ENCODE measurements at regions not wholly inside any gene's neighbourhood (a gene's known extent, or its start where the extent isn't known, plus 50 kb on each side); places are given as distances from the start of the nearest gene placed in this dataset.

GRCh38 chr20:63073738-63074065 is 66.9 kb upstream of the BHLHE23 start:
- DNase-seq (ENCODE audit: low read depth in 4 of 4, low spot score in 3 of 4) = no peak

- DNase-seq (ENCODE audit: low read depth in 4 of 4, low spot score in 3 of 4) = no peak
Measured at GRCh38 chr20:63072991-63073737, 66.4 kb upstream of the BHLHE23 start.

- no peak for DNase-seq (ENCODE audit: low read depth in 4 of 4, low spot score in 3 of 4)
Measured at GRCh38 chr20:63072231-63072791, 65.5 kb upstream of the BHLHE23 start.

- no peak for DNase-seq (ENCODE audit: low read depth in 4 of 4, low spot score in 3 of 4)
Measured at GRCh38 chr20:63071541-63072181, 64.9 kb upstream of the BHLHE23 start.

GRCh38 chr20:63070771-63071540 is 64.2 kb upstream of the BHLHE23 start:
- no peak for DNase-seq (ENCODE audit: low read depth in 4 of 4, low spot score in 3 of 4)

- DNase-seq (ENCODE audit: low read depth in 4 of 4, low spot score in 3 of 4) = no peak
Measured at GRCh38 chr20:63070301-63070625, 63.5 kb upstream of the BHLHE23 start.

GRCh38 chr20:63068711-63069367 is 62.1 kb upstream of the BHLHE23 start:
- DNase-seq (ENCODE audit: low read depth in 4 of 4, low spot score in 3 of 4) = no peak

DNA sequence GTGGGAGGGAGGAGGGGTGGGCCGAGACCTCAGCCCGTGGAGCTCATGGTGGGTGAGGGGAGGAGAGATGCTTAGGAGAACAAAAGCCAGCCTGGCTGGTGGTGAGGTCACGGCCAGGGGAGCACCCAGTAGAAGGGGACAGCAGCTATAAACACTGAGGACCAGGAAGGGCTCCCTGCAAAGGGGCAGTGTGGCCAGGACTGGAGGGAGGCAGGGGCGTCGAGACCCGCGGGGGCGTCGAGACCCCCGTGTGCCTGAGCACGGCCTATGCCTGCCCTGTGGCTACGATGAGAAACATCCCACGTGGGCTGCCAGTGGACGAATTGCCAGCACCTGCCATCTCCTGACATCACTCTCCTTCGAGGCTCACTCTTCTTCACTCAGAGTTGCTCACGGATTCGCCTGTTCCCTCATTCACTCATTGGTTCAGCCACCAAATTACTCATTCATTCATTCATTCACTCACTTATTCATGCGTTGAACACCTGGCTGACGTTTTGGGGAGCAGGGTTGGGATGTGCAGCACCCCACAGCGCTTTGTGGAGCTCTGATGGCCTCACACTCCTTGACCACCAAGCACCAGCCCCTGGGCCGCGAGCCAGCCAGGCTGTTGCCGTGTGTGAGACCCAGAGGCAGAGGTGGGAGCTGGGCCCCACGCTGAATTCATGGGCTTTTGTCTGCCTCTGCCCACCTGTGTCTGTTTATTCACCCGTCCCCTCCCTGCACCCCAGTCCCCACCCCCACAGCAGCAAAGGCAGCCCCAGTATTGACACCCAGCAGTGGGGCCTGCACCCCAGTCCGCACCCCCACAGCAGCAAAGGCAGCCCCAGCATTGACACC is 61.2 kb upstream of the BHLHE23 start:
- DNase-seq (ENCODE audit: low read depth in 4 of 4, low spot score in 3 of 4) = no peak

DNA sequence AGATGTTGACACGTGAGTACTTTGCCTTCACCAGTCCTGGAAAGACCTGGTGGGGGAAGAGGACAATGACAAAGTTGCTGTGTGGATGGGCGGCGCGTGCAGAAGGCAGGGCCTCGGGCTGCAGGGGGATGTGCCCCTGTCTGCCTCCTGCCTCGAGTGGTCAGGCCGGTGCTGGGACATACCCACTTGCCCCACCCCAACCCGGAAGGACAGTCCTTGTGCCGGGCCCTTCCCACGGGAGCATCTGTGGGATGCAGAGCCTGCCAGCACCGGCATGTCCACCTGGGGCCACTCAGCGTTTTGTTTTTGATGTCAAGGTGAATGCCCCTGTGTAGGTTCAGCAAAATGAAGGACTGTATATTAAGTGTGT is 60.5 kb upstream of the BHLHE23 start:
- no peak for DNase-seq (ENCODE audit: low read depth in 4 of 4, low spot score in 3 of 4)

DNA sequence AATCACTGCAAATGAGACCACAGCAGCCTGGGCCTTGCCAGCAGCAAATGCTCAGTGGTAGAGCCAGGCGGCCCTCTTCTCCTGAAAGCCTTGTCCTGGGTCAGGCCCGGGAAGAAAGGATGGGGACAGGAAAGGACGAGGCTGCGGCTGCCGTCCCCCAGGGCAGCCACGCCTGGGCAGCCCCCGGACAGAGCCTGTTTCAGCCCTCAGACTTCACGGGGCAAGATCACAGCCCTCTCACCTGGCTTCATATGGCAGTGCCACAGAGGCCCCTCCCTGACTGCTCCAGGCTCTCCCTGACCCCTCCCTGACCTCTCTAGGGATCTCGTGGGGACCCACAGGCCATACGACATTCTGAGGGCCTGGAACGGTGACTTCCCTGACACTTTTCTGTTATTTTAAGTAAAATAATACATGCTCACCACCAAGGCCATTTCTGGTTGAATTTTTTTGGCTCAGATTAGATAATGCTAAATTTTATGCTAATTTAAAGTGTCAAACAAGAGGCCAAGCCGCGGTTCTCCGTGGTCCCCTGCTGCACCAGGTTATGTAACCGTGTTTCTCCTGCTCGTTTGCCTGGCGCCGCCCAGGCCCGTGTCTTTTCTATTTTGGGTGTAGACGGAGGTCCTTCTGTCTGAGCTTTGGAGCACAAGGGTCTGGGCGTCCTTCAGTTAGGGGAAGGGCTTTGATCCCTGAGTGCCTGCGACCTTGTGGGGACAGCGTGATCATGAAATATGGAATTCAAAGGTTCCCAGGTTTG is 59.9 kb upstream of the BHLHE23 start:
- DNase-seq (ENCODE audit: low read depth in 4 of 4, low spot score in 3 of 4) = no peak

GRCh38 chr20:63065911-63066310 is 59.1 kb upstream of the BHLHE23 start:
- DNase-seq (ENCODE audit: low read depth in 4 of 4, low spot score in 3 of 4) = no peak

DNA sequence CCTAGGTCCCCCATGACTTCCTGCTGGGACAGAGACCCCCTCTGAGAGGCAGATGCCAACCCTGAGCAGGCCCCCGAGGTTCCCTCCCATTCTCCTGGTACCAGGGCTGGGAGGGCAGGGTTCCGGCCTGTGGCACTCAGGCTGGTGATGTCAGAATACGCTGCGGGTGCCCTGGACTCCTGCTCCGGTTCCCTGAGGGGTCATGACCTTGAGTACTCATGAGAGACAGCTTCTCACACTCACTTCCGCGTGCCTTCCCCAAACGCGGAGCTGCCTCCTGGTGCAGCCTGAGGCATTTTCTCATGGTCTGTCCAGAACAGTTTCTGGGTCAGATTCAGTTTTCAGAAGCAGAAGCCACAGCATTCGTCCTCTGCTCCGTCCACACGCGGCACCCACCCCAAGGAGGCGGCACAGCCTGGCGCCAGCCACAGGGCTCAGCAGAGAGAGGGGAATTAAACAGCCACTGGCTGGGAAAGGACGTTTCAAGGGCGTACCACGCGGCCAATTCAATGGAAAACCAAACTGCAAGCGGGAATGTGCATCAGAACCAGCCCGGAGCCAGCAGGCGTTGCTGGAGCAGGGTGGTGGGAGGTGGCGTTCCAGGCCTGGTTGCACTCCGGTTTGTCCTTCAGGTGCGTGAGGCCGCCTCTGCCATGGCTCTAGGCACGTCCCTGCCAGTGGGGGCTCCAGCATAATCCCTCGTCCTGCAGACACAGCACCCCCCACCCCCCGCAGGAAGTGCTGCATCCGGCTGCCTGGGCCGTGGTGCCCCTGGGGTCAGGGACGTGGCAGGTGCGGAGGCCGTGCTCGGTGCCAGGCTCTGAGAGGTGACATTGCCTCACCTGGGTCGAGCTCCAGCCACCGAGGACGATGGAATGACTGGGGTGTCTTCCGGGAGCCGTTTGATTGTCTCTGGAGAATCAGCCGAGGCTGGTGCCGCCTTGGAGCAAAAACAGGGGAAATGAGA is 58.3 kb upstream of the BHLHE23 start:
- DNase-seq (ENCODE audit: low read depth in 4 of 4, low spot score in 3 of 4) = no peak

DNA sequence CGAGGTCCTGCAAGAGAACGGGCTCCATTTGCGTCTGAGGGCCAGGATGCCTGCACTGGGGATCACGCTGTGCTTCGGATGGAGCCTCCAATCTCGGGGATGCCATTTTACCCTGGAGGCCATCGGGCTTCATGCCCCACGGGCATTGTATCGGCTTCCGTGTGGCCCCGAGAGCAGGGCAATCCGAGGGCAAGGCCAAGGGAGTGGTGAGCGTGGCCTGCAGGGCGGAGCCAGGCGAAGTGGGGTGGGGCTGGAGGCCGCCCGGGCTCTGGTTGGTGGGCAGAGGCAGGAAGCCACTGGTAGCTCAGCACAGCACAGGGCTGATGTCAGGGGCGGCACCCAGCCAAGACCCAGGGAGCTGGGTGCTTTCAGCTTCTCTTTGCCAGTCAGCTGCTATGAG is 57.5 kb upstream of the BHLHE23 start:
- DNase-seq (ENCODE audit: low read depth in 4 of 4, low spot score in 3 of 4) = no peak

GRCh38 chr20:63062188-63063140 is 55.7 kb upstream of the BHLHE23 start:
- no peak for DNase-seq (ENCODE audit: low read depth in 4 of 4, low spot score in 3 of 4)

DNA sequence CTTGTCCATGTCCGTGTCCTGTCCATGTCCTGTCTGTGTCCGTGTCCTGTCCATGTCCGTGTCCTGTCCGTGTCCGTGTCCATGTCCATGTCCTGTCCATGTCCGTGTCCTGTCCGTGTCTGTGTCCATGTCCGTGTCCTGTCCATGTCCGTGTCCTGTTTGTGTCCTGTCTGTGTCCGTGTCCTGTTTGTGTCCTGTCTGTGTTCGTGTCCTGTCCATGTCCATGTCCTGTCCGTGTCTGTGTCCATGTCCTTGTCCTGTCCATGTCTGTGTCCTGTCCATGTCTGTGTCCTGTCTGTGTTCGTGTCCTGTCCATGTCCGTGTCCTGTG is 55.0 kb upstream of the BHLHE23 start:
- no peak for DNase-seq (ENCODE audit: low read depth in 4 of 4, low spot score in 3 of 4)

- DNase-seq (ENCODE audit: low read depth in 4 of 4, low spot score in 3 of 4) = no peak
Measured at GRCh38 chr20:63061051-63061770, 54.4 kb upstream of the BHLHE23 start.
